Upper lobe of left lung (tissue), 4 donors: ENCODE measurements at regions not wholly inside any gene's neighbourhood (a gene's known extent, or its start where the extent isn't known, plus 50 kb on each side); places are given as distances from the start of the nearest gene placed in this dataset.

Experiments
- CTCF ChIP-seq, 6 experiments: fragments of 450-650 bp in 4 of 6; fragments of 200-600 bp in 2 of 6; sonication (generic) in 2 of 6; IDR thresholded peaks; one replicate each; pipeline ENCODE4 v1.5.1; 2016 to 2019; ENCODE audit warnings: antibody characterized with exemption in 6 of 6
- POLR2A ChIP-seq, 4 donors: fragments of 450-650 bp; IDR thresholded peaks; one replicate each; pipeline ENCODE4 v1.5.1; 2016 to 2017; ENCODE audit warnings: antibody characterized with exemption in 4 of 4, mild to moderate bottlenecking in 2 of 4
- POLR2AphosphoS5 ChIP-seq, 2 donors: sonication (generic); formaldehyde crosslinking; IDR thresholded peaks; one replicate each; pipeline ENCODE4 v1.5.1; 2017; ENCODE audit warnings: antibody characterized with exemption in 2 of 2

- TF ChIP-seq POLR2A (IDR thresholded peaks at IDR 0.05), result no peak
- no peak for TF ChIP-seq CTCF (IDR thresholded peaks at IDR 0.05)
- no peak for TF ChIP-seq POLR2AphosphoS5 (IDR thresholded peaks at IDR 0.05)
Observed at GRCh38 chr12:34327671-34328070, 305.4 kb downstream of the ALG10 start.
